ENCODE measurements at regions not wholly inside any gene's neighbourhood (a gene's known extent, or its start where the extent isn't known, plus 50 kb on each side); places are given as distances from the start of the nearest gene placed in this dataset.
A peak's percentile ranks its signal among the peaks of the same experiment; 100 is the strongest.

- Histone ChIP-seq H3K4me2 (ENCODE audit: insufficient read depth, low read length) (peak overlapping the region; percentile 55), H3K4me1 (replicated peaks in 1 of 2; ENCODE audit: control insufficient read depth in 2 of 2, insufficient read depth in 2 of 2, low read length in 2 of 2) (no peaks in the 10 kb centered on the region), H3K9me1 (ENCODE audit: control insufficient read depth, insufficient read depth, low read length) (no peaks in the 10 kb centered on the region), H3K27ac (ENCODE audit: extremely low read depth, low read depth, low read length) (peak overlapping the region; percentile 43; the same call in 2 of the 3 replicates), H4K20me1 (replicated peaks; ENCODE audit: control insufficient read depth, insufficient read depth, low read length) (no peaks in the 10 kb centered on the region), H3K27me3 (ENCODE audit: control insufficient read depth in 2 of 2, insufficient read depth in 2 of 2, low read length in 2 of 2) (no peaks in the 10 kb centered on the region), H3K4me3 (peak overlapping the region; percentile 41), H3K36me3 (ENCODE audit: control insufficient read depth, insufficient read depth, low read length) (no peaks in the 10 kb centered on the region), H3K9ac (ENCODE audit: insufficient read depth in 1 of 2, low read depth in 2 of 2, low read length in 2 of 2) (0 out of 4 replicates have a peak overlapping the region, but pooled peaks of 1 of the 2 experiments have one; percentile 7), H3K9me3 (replicated peaks; ENCODE audit: control insufficient read depth, insufficient read depth, low read depth, low read length) (no peaks in the 10 kb centered on the region; the same call in 1 of the 2 replicates), H3K79me2 (ENCODE audit: control insufficient read depth, insufficient read depth, low read length) (no peaks in the 10 kb centered on the region), H2AFZ (ENCODE audit: low read depth, low read length) (peak overlapping the region; percentile 83)
- DNase-seq (ENCODE audit: extremely low read depth in 1 of 4, low spot score in 3 of 4): peak in 2 of 4 experiments; percentile 15 to 55
- FAIRE-seq: no peak
- intact Hi-C loops (cut with micrococcal nuclease) (no loop called here), in situ Hi-C loops (cut with MboI) (no loop called here)
- ChIA-PET POLR2A (no interaction called here), CTCF (ENCODE audit: low intra/inter-chr PET ratio) (no interaction called here)
- no TSS peak for BruUV-seq (replicated peaks)
- ATAC-seq: peak; percentile 72
- 2% methylated on average over 9 of the region's 9 CpGs for WGBS (ENCODE audit: insufficient coverage, low coverage, missing lambda C conversion rate)
- TF ChIP-seq TEAD2 (tag; IDR thresholded peaks at IDR 0.05) (no peak), ZNF512 (tag; IDR thresholded peaks at IDR 0.05) (no peak), BRD4 (IDR thresholded peaks at IDR 0.05) (no peak), FOXM1 (IDR thresholded peaks at IDR 0.05; ENCODE audit: low read depth) (peak; percentile 50; the same call in 1 of the 2 replicates), FOXM1 (CRISPR knock-in tag; IDR thresholded peaks at IDR 0.05; ENCODE audit: low read depth) (no peak), BHLHE40 (IDR thresholded peaks at IDR 0.05; ENCODE audit: low read length) (peak; percentile 9; the same call in 1 of the 2 replicates), HLTF (IDR thresholded peaks at IDR 0.05) (no peak), ZBTB40 (IDR thresholded peaks at IDR 0.05) (peak; percentile 48; the same call in 1 of the 2 replicates), ZBTB40 (CRISPR knock-in tag; IDR thresholded peaks at IDR 0.05) (no peak), DDX20 (tag; IDR thresholded peaks at IDR 0.05; ENCODE audit: low read depth) (no peak), RUNX1 (IDR thresholded peaks at IDR 0.05; ENCODE audit: low read depth) (no peak), SLC30A9 (CRISPR knock-in tag; IDR thresholded peaks at IDR 0.05) (no peak), IRF2 (CRISPR knock-in tag; IDR thresholded peaks at IDR 0.05) (peak; percentile 98)
These were observed 1111.8 kb downstream of the TAF11L14 start for GRCh38 chr5:18745988-18746615.
